ENCODE measurements at regions not wholly inside any gene's neighbourhood (a gene's known extent, or its start where the extent isn't known, plus 50 kb on each side); places are given as distances from the start of the nearest gene placed in this dataset.
"Not testable (repeated sequence)": the region's sequence is repeated elsewhere in the genome, so short reads cannot be mapped to it uniquely, and the experiment has no call there.

DNA sequence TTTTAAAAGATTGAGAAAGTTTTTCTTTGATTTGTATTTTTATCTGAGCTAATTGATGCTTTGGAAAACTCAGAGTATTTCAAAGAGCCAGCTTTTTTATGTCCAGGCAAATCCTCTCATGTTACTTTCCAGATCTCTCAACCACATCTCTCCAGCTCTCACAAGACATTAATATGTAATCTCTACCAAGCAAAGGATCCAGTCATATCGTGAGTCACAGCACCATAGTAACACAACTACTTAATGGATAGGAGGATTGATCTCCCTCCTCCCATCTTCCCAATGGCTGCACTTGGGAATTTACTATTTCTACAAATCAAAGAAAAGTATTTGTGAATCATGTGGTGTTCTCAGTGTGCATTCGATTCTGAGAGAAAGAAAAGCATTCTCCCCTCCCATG, 63.3 kb downstream of the POU4F1 start:
- no peak for DNase-seq

DNA sequence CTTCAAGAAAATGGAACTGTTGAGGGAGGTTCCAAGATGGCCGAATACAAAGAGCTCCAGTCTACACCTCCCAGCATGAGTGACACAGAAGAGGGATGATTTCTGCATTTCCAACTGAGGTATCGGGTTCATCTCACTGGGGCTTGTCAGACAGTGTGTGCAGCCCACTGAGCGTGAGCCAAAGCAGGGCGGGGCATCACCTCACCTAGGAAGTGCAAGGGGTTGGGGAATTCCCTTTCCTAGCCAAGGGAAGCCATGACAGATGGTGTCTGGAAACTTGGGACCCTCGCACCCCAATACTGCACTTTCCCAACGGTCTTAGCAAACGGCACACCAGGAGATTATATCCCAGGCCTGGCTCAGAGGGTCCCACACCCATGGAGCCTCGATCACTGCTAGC, 77.3 kb downstream of the POU4F1 start:
- DNase-seq, result not testable (repeated sequence)

DNA sequence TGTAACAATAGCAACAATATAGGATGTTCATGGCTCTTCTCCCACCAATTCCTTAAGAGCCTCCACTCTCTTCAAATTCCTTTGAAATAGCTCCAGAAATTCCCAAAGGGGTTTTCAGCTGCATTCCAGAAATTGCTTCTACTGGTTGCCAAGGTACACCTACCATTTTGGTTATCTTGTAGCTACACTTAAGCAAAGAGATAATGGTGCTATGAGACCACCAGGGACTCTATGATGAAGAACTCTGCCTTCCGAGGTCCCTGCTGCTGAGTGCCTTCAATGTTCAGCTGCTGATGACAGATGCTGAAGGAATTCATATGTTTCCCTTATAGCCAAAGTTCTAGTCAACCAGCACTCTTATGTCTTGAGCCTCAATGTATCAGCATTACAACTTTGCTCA, 78.4 kb downstream of the POU4F1 start:
- DNase-seq, result no peak

DNA sequence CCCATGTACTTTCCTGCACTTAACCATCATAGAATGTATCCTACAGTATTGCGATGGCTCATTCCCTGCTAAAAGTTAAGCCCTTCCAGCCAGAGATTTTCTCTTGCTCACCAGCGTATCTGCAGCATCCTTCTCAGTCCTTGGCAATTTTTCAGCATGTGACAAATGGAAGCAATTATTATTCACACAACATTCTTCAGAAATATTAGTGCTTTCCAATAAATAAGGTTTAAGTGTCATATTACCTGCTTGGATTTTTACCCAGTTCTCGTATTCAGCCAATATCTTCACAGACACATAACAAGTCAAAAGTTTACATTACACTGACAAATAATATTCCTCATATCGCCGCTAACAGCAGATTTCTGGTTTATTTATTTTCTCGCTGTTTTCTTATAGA, 82.3 kb downstream of the POU4F1 start:
- no peak for DNase-seq

DNA sequence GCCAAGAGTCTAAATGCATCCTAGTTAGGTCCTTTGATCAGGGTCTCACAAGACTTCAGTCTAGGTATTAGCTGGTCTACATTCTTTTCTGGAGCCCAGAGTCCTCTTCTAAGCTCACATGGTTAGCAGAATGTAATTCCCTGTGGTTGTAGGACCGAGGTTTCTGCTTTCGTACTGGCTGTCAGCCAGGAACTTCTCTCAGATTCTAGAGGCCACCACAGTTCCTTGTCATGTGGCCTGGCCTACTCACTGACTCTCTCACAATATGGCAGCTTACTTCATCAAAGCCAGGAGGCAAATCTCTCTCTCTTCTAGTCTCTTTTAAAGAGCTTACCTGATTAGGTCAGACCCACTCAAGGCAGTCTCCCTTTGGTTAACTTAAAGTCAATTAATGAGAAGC, 82.9 kb downstream of the POU4F1 start:
- DNase-seq, result no peak

DNA sequence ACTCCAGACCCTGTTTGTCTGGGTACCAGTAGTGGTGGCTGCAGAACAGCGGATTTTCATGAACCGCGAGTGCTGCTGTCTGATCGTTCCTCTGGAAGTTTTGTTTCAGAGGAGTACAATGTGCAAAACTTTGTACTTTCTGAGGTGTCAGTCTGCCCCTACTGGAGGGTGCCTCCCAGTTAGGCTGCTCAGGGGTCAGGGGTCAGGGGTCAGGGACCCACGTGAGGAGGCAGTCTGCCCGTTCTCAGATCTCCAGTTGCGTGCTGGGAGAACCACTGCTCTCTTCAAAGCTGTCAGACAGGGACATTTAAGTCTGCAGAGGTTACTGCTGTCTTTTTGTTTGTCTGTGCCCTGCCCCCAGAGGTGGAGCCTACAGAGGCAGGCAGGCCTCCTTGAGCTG, 84.9 kb downstream of the POU4F1 start:
- not testable (repeated sequence) for DNase-seq

DNA sequence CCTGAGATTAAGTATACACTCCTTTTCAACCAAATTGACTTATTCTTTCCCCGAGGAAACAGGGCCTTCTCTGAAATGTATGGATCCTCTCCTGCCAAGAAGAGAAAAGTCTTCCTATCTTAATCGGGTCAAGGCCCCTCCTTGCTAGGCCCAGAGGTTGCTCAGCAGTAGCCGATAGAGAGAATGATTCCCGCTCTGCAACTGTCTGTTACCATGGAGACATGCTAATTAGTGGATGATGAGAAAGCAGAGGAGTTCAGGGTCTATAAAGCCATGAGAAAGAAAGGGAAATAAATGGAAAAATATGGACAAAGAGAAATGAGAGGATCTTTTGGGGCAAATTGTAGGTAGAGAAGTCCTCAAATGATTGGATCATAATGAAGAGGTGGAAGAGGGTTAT, 103.5 kb downstream of the POU4F1 start:
- DNase-seq, result no peak

DNA sequence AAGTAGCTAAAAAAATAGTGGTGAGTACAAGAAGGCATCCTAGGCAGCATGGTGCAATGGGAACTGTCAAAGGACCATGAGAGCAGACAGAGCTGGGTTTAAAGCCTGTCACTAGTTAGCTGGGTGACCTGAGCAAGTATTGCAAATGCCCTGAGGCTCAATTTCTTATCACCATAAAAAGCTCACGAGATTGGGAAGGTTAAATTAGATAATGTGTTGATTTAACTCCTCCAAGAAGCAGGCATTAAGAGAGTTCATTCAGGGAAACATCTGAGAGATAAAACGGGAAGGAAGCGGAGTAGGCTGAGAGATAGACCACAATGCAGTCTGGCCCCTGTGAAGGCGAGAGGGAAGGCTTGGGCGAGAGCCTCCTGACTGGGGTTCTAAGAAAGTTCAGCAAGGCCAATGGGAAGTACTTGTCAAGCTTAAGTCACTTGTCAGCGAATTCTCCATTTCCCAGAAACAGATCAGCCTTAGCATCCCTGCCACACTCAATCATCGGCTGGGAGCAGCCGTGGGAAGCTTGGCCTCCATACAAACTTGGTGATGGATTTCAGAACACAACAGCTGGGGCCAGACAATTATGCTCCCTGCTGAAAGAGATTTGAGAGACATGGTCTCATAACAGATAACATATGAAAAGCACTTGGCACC, 105.5 kb downstream of the POU4F1 start:
- DNase-seq, result no peak

DNA sequence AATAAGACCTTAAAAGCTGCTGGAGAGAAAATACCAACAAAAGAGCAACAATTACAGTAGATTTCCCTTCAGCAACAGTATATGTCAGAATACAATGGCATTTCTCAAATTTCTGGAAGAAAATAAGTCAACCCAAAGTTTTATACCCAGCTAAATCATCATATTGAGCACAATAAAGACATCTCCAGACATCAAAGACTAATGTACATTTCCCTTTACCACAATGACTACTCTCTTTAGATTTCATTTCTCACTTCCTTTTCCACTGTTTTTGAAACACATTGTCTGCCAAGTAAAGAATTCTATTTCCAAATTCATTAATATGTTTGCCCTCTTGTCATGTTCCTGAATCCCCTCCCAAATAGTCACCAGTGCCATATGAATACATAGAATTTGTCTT, 111.4 kb downstream of the POU4F1 start:
- no peak for DNase-seq

DNA sequence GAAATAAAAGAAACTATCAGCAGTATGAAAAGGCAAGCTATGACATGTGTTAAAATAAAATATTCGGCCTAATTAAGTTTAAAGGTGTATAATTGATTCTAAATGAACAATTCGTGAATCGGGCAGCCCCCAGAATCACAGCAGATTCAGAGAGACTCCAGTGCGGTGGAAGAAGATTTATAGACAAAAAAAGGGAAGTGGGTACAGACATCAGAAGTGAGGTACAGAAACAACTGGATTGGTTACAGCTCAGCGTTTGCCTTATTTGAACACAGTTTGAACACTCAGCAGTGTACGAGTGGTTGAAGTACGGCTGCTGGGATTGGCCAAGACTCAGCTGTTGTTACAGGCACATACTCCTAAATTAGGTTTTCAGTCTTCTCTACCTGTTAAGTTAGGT, 113.1 kb downstream of the POU4F1 start:
- DNase-seq, result not testable (repeated sequence)

DNA sequence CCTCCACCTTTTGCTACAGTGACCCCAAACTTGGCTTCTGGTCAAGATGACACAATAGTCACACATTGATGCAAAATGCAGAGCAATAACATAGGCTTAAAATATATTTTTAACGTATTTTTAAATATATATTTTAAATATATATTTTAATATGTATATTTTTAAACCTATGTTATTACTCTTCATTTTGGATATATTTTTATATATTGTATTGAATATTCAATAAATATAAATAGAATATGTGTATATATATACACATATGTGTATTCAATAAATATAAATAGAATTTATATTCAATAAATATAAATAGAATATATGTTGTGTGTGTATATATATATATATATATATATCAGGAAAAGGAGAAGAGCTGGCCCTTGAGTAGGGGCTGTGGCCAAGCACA, 115.6 kb downstream of the POU4F1 start:
- DNase-seq, result no peak

DNA sequence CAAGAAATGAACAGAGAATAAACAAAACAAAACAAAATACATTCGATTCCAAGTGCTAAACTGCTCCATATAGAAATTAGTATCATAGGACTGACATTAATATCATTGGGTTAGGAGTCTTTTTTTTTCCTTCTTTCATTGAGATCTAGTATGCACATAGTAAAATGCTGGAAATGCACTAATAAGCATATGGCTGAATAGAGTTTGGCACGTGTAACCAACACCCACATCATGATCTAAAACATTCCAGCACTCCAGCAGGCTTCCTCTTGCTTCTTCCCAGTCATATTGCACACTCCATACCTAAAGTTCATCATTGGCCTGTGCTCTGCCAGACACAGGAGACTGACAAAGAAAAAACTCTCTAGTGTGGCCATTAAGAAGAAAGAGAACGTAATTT, 117.5 kb downstream of the POU4F1 start:
- no peak for DNase-seq

DNA sequence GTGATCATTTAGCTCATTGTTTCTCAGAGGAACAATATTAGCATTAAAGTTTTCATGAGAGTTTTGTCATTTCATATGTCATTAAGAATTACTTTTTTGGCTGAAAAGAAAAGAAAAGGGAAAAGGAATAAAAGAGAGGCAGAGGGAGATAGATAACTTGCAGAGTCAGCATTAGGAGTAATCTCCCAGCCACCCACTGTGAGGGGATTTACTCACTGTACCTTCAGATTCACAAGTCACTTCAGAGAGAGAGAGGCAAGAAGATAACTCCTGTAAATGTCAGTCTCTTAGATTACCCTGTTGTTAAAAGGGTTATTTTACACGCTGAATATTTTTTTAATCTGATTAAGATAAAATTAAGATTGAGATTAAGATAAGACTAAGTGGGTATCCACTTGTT, 125.2 kb downstream of the POU4F1 start:
- DNase-seq, result no peak

DNA sequence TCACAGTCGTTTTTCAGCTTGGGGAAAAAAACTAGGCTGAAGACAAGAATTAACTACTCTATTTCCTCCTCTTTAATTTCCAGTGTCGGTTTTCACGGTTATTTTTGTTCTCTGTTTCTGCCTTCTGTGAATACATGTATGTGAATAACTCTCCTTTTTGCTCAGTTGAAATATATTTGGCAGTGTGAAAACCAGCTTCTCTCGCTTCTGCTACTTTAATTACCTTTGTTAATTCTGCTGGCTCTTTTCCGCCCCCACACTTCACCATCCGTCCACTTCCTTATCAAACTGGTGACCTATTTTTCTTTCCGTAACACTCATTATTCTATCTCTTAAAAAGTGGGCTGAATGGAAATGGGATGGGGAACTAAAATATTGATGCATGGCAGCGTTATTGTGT, 126.4 kb downstream of the POU4F1 start:
- no peak for DNase-seq

DNA sequence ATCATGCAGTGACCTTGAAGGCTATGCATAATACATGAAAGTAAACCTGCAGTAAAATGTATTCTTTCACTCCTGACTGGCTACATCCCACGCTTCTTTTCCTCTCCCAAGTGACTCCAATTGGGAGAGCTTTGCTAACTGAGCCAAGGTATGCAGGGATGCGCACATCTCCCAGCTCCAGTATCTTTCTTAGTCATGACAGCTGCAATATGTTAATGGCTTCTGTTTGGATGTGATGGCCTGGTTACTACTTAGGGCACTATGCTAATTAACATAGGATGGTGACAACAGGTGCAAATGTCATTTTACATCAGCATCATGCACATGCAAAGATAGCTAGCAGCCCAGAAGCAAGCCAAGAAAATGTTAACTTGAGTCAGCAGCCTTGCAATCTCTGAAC, 134.7 kb downstream of the POU4F1 start:
- DNase-seq, result no peak

DNA sequence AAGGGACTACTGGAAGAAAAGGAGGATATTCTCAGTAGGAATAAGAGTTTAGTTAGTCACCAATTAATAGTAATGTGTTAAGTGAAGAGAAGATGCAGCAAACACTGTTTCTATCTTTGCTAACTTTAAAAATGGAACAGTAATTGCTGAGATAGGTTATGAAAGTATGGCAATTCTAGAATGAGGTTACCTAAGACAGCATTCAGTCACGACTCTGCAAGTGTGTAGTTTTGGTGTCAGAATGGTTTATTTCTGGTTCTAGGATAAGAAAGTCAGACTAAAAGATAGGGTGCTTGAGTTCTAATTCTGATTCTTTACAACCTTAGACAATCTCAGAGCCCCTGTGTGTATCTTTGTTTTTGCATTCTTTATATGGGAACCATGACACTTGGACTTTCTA, 138.1 kb downstream of the POU4F1 start:
- DNase-seq, result no peak

DNA sequence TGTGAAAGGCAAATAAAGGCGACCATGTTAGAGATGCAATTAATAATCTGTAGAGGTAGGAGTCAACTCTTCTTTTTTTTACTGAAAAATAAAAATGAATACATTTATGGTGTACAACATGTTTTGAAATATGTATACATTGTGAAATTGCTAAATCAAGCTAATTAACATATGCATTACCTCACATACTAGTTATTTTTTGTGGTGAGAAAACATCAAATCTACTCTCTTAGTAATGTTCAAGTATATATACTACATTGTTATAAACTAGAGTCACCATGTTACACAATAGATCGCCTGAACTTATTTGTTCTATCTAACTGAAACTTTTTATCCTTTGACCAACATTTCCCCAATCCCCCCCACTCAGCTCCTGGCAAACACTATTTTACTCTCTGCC, 143.2 kb downstream of the POU4F1 start:
- DNase-seq, result no peak

DNA sequence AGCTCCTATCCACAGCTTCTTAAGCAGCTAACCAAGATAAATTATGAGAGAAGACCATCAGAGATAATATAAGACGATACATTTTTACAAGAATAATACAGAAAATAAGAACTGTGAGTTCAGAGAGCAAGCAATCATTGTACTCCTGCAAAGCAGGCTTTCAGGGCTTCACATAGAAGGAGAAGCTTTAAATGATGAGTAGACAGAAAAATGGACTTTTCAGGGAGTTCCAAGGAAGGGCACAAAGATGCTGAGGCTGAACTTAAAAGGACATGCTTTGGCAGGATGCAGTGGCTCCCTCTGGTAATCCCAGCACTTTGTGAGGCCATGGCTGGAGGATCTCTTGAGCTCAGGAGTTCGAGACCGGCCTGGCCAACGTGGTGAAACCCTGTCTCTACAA, 159.5 kb downstream of the POU4F1 start:
- DNase-seq, result no peak

DNA sequence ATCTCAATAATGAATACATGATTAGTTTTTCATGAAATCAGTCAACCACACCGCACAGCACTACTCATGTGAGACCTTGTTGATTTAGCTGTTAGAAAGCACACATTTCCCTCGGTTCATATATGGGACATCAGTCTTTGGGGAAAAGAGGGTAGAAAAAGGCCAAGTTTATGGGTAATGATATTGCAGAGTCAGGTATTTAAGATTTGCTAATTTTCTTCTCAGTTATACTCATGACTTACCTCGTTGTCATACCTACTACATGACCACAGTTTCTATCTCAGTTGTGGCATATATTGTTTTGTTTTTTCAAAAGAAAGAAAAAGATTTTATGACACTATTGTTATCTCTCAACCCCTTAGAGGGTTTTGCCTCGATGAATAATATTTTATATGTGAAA, 165.6 kb downstream of the POU4F1 start:
- no peak for DNase-seq

DNA sequence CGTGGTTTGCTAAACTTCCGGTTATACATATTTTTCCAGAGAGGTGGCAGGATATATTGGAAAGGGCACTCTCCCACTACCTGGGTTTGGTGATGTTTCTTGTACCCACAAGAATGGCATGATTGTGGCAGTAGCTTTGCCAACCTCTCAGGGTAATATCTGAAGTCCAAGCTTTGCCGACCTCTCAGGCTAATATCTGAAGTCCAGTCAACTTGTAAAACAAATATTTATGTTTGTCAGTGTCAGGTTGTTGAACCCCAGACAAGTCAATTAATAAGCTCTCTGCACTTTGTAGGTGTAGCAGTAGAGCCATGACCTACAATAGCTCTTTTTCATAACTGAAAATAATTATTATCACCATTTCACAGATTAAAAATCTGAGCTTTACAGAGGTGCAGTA, 167.0 kb downstream of the POU4F1 start:
- DNase-seq, result no peak

DNA sequence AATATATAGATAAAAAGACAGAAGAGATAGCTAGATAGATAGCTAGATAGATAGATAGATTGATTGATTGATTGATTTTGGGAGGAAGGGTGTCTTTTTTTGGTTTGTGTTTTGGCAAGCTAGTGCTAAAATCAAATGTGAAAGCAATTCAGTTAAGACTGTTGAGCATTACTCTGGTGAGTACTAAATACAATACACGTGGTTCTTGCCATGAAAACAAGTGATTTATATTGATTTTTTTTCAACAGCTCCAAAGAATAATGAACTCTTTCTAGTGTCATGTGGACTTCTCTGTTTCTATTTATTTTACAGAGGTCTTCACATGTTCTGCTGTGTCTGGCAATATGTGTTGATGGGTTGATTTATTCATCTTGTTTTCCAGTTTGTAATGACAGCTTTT, 172.0 kb downstream of the POU4F1 start:
- DNase-seq, result no peak

DNA sequence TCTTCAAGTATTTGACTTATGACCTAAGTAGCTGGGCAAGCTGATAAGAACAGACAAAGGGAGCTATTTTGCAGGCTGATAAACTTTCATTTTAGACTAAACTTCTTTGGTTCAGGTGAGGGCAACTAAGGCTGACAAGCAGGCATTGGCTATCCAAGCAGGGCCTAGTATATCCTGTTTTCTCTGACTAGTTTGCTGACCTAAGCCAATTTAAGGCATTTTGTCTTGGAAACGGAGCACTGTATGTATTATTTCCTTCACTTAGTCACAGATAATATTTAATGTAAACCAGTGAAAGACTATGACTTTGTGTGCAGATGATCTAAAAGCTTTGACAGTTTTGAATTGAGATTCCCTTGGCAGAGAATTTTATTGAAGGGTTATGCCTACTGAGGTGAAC, 172.5 kb downstream of the POU4F1 start:
- DNase-seq, result no peak

DNA sequence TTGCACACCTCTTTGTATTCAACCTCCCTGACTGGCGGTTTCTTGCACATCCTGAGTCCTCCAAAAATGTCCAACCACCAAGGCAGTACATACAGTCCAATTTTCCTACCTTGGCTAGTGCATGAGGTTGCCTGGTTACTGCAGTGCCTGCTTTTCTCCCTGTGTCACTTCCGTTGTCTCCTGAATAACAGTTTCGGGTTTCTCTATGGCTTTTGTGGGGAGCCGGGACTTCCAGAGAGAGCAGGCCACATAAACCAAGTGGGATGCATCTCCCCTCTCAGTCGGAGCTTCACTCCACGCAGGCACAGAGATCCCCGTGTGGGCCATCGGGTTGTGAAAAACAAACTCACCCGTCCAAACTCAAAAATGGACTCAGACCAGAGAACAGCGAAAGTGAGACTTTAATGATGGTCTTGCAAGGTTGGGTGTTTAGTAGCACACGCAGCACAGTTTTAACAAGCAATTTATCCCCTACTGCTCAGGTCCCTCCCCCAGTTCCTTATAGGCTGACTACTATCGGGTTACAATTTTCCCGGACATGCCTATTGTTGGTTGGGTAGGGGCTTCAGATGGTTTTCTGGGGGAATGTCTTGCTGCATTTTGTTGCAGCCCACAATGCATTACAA, 173.1 kb downstream of the POU4F1 start:
- no peak for DNase-seq

DNA sequence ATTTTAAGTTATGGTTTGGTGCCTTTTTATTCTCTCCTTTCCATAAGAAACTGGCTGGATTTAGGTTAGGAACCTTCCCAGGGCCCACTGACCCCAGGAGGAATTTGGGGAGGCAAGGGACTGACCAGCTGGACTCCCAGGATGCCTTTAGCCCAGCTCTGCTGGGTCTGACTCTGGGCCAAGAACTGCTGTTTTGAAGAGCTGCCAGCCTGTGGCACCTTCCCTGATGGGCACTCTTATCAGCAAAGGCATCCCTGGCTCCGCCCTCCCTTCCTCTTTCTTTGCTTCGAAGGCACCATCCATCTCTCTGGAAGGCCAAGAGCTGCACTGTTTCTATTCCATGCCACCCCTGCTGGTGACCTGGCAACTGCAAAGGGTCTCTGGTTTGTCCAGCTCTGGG, 174.7 kb downstream of the POU4F1 start:
- DNase-seq, result no peak

DNA sequence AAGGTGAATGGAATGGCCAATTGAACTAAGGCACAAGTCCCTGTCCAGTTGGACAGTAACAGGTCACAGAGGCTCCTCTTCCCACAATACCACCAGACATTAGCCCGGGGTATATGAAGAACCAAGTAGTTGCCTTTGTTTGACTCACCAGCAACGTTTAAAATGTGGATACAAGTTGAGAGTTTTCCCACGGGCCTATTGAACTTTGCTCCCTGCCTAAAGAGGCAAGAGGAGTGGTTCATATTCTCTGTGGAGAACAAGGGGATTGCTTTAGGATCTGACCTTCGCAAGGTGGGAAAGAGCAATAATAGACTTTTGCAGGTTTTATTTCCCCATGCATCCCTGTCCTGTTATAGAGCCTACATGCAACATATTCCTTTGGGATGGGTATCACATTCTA, 177.2 kb downstream of the POU4F1 start:
- DNase-seq, result no peak

All from CD4-positive, alpha-beta T cell treated with Interleukin-17A for 1 hour (primary cell).